ENCODE measurements at regions not wholly inside any gene's neighbourhood (a gene's known extent, or its start where the extent isn't known, plus 50 kb on each side); places are given as distances from the start of the nearest gene placed in this dataset.
A peak's percentile ranks its signal among the peaks of the same experiment; 100 is the strongest.
"Not testable (repeated sequence)": the region's sequence is repeated elsewhere in the genome, so short reads cannot be mapped to it uniquely, and the experiment has no call there.

- peaks cover 4% of the 10 kb centered on the region for H3K36me3 Mint-ChIP-seq
- H3K9me3 Mint-ChIP-seq (ENCODE audit: low read depth) = peaks cover 4% of the 10 kb centered on the region
- no peak overlapping the region for H3K4me3 Mint-ChIP-seq
- H3K27ac Mint-ChIP-seq = no peak overlapping the region
- peaks cover 1% of the 10 kb centered on the region for H3K27me3 Mint-ChIP-seq
- no peaks in the 10 kb centered on the region for H3K4me1 Mint-ChIP-seq (ENCODE audit: low read depth)
Observed at GRCh38 chr9:109986521-109986991, 206.6 kb downstream of the PALM2AKAP2 start.

- Mint-ChIP-seq H3K9me3 (ENCODE audit: low read depth) (no peaks in the 10 kb centered on the region), H3K27me3 (no peaks in the 10 kb centered on the region), H3K4me1 (ENCODE audit: low read depth) (no peaks in the 10 kb centered on the region), H3K36me3 (peaks cover 6% of the 10 kb centered on the region), H3K27ac (no peak overlapping the region), H3K4me3 (no peak overlapping the region)
Observed at GRCh38 chr9:109989296-109989695, 209.3 kb downstream of the PALM2AKAP2 start.

DNA sequence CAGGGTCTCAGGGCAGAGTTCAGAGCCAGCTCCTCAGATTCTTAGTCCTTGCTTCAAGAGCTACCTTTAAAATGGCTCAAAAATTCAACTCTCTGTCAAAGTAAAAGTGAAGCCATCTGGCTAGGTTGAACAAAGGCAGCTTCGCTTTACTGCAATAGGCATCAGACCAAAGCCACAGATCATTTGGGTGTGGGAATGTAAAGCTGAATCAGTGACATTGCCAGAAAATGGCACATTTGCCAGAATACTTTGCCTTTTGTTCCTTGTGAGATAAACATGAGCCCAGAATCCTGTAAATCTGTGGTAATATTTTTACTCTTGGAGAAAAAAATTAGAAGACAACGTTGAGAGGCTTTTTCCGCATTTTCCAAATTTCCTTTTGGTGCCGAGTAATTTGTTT is 210.5 kb downstream of the PALM2AKAP2 start:
- Mint-ChIP-seq H3K9me3 (ENCODE audit: low read depth) (no peaks in the 10 kb centered on the region), H3K4me3 (no peak overlapping the region), H3K36me3 (peaks cover 6% of the 10 kb centered on the region), H3K27me3 (no peaks in the 10 kb centered on the region), H3K4me1 (ENCODE audit: low read depth) (no peaks in the 10 kb centered on the region), H3K27ac (no peak overlapping the region)

DNA sequence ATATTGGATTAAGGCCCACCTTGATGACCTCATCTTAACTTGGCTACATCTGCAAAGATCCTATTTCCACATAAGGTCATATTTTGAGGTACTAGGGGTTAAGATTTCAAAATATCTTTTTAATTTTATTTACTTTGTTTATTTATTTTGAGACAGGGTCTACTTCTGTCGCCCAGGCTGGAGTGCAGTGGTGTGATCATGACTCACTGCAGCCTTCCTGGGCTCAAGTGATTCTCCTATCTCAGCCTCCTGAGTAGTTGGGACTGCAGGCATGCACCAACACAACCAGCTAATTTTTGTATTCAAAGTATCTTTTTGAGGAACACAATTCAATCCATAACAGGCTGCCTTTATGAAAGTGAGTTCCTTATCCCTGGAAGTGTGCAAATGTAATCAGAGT is 212.3 kb downstream of the PALM2AKAP2 start:
- peaks cover 6% of the 10 kb centered on the region for H3K36me3 Mint-ChIP-seq
- no peaks in the 10 kb centered on the region for H3K4me1 Mint-ChIP-seq (ENCODE audit: low read depth)
- H3K9me3 Mint-ChIP-seq (ENCODE audit: low read depth) = no peaks in the 10 kb centered on the region

GRCh38 chr9:109993250-109993978 is 213.4 kb downstream of the PALM2AKAP2 start:
- H3K27ac Mint-ChIP-seq = no peak overlapping the region
- peaks cover 2% of the 10 kb centered on the region for H3K36me3 Mint-ChIP-seq
- no peaks in the 10 kb centered on the region for H3K4me1 Mint-ChIP-seq (ENCODE audit: low read depth)
- H3K27me3 Mint-ChIP-seq = no peaks in the 10 kb centered on the region
- H3K4me3 Mint-ChIP-seq = no peak overlapping the region
- H3K9me3 Mint-ChIP-seq (ENCODE audit: low read depth) = no peaks in the 10 kb centered on the region

More for the DNA sequence above, 212.3 kb downstream of the PALM2AKAP2 start:
- Mint-ChIP-seq H3K4me3 (no peak overlapping the region), H3K27me3 (no peaks in the 10 kb centered on the region), H3K27ac (no peak overlapping the region)

DNA sequence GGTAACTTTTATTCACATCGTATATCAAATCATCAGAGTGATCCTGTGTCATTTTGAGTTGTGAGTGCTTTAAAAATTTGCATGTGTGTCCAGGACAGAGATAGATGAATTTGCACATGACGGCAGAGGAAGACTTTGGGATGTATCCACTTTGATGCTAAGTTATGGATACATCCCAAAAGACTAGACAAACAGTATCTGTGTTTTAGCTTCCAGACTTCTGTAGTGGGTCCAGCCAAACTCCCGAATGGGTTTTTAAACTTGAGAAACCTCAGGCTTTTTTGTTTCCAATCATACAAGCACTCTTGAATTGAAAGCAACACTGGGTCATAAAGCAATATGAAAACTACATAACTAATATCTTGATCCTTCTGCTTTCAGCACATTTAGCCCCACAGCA is 213.8 kb downstream of the C9orf152 start:
- H3K9me3 Mint-ChIP-seq (ENCODE audit: low read depth) = no peaks in the 10 kb centered on the region
- no peaks in the 10 kb centered on the region for H3K27me3 Mint-ChIP-seq
- no peak overlapping the region for H3K27ac Mint-ChIP-seq
- no peaks in the 10 kb centered on the region for H3K4me1 Mint-ChIP-seq (ENCODE audit: low read depth)
- peaks cover 2% of the 10 kb centered on the region for H3K36me3 Mint-ChIP-seq
- H3K4me3 Mint-ChIP-seq = no peak overlapping the region

DNA sequence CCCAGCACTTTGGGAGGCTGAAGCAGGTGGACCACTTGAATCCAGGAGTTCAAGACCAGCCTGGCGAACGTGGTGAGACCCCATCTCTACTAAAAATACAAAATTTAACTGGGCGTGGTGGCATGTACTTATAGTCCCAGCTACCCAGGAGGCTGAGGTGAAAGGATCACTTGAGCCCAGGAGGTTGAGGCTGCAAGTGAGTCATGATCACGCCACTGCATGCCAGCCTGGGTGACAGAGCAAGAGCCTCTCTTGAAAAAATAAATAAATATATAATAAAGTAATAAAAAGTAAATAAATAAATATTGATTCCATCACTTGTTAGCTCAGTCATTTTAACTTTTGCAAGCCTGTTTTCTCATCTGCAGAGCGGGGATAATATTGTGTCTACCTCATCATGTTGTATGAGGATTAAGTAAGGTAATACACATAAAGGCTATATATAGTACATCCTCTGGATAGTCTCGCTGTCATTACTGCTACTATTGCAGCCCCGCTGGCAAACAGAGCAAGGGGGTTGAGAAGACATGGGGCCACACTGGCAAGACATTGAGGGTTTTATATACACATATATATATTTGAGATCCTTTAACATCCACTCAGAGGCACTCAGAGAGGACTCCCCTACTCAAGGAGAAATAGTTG is 210.9 kb downstream of the C9orf152 start:
- H3K27ac Mint-ChIP-seq = no peak overlapping the region
- no peaks in the 10 kb centered on the region for H3K27me3 Mint-ChIP-seq
- H3K9me3 Mint-ChIP-seq (ENCODE audit: low read depth) = no peaks in the 10 kb centered on the region
- H3K4me1 Mint-ChIP-seq (ENCODE audit: low read depth) = no peaks in the 10 kb centered on the region
- no peak overlapping the region for H3K4me3 Mint-ChIP-seq
- peaks cover 2% of the 10 kb centered on the region for H3K36me3 Mint-ChIP-seq

- H3K9me3 Mint-ChIP-seq (ENCODE audit: low read depth) = no peaks in the 10 kb centered on the region
- H3K36me3 Mint-ChIP-seq = peaks cover 2% of the 10 kb centered on the region
- no peaks in the 10 kb centered on the region for H3K4me1 Mint-ChIP-seq (ENCODE audit: low read depth)
- no peak overlapping the region for H3K4me3 Mint-ChIP-seq
- H3K27ac Mint-ChIP-seq = no peak overlapping the region
- no peaks in the 10 kb centered on the region for H3K27me3 Mint-ChIP-seq
Observed at GRCh38 chr9:109997682-109998081, 210.3 kb downstream of the C9orf152 start.

DNA sequence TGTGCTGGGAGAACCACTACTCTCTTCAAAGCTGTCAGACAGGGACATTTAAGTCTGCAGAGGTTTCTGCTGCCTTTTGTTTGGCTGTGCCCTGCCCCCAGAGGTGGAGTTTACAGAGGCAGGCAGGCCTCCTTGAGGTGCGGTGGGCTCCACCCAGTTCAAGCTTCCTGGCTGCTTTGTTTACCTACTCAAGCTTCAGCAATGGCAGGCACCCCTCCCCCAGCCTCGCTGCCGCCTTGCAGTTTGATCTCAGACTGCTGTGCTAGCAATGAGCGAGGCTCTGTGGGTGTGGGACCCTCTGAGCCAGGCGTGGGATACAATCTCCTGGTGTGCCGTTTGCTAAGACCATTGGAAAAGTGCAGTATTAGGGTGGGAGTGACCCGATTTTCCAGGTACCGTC is 202.4 kb downstream of the C9orf152 start:
- Mint-ChIP-seq H3K4me1 (ENCODE audit: low read depth) (peaks cover 19% of the 10 kb centered on the region), H3K4me3 (peak overlapping the region; percentile 33)
- H3K9me3 Mint-ChIP-seq (ENCODE audit: low read depth); H3K36me3 Mint-ChIP-seq; H3K27ac Mint-ChIP-seq; H3K27me3 Mint-ChIP-seq: not testable (repeated sequence)

DNA sequence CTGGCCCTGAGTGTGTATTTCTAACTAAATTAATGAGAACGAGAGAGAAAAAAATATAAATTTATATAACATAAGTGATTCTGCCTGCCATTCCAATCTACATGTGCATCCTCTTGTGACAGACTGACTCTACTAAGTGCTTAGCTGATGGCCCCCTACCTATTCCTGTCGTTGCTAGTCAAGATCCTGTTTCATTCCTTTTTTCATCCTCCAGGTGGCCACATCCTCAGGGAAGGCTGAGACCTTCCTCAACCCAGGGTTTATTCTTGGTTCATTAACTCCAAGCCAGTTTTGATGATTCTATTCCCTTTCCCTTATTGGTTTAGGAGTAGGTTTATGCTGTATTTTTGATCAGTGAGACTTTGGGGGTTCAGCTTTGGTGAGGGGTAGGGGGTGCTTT is 201.3 kb downstream of the C9orf152 start:
- peaks cover 7% of the 10 kb centered on the region for H3K9me3 Mint-ChIP-seq (ENCODE audit: low read depth)
- H3K4me1 Mint-ChIP-seq (ENCODE audit: low read depth) = peaks cover 19% of the 10 kb centered on the region
- no peak overlapping the region for H3K27ac Mint-ChIP-seq
- no peak overlapping the region for H3K4me3 Mint-ChIP-seq
- no peaks in the 10 kb centered on the region for H3K27me3 Mint-ChIP-seq
- H3K36me3 Mint-ChIP-seq = peaks cover 5% of the 10 kb centered on the region

GRCh38 chr9:110007477-110008270 is 200.3 kb downstream of the C9orf152 start:
- Mint-ChIP-seq H3K27me3 (no peaks in the 10 kb centered on the region), H3K27ac (no peak overlapping the region), H3K36me3 (peaks cover 5% of the 10 kb centered on the region), H3K9me3 (ENCODE audit: low read depth) (peaks cover 7% of the 10 kb centered on the region), H3K4me1 (ENCODE audit: low read depth) (peaks cover 19% of the 10 kb centered on the region), H3K4me3 (no peak overlapping the region)

DNA sequence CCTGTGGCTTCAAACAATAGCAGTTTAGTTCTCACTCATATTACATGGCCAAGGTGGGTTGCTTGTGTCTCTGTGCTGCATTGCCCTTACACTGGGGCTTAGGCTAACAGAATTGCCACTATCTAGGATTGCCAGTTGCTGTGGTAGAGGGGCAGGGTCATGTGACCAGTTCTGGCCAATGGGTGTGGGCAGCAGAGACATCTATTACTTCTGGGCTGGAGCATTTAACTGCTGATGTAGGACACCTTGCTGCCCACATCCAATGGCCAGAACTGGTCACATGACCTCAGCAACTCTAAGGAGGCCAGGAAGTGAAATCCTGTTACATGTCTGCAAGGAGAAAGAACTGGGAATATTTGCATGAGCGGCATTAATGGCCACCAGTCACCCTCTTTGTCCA is 199.3 kb downstream of the C9orf152 start:
- Mint-ChIP-seq H3K4me1 (ENCODE audit: low read depth) (peaks cover 19% of the 10 kb centered on the region), H3K9me3 (ENCODE audit: low read depth) (peaks cover 7% of the 10 kb centered on the region), H3K36me3 (peaks cover 2% of the 10 kb centered on the region), H3K27ac (no peak overlapping the region), H3K27me3 (no peaks in the 10 kb centered on the region), H3K4me3 (no peak overlapping the region)

DNA sequence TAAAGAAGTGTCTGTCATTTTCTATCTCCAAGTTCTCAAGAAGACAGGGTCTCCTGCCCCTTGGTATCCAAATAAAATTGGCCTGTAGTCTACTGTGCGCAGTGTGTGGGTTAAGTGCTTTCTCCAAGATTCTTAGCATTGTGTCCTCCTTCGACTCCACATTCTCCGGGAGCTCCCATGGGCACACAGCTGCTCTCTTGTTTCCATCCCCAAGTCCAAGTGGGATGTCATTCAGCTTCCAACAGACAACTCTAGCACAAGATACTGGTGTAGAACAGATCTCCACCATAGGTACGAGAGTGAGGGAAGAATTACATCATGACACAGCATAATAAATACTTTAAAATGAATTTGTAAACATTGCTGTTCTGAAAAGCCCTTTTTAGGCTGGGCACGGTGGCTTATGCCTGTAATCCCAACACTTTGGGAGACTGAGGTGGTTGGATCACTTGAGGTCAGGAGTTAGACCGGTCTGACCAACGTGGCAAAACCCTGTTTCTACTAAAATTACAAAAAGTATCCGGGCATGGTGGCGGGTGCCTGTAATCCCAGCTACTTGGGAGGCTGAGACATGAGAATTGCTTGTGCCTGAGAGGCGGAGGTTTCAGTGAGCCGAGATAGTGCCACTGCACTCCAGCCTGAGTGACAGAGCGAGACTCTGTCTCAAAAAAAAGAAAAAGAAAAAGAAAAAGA is 196.2 kb downstream of the C9orf152 start:
- H3K4me1 Mint-ChIP-seq (ENCODE audit: low read depth) = peaks cover 1% of the 10 kb centered on the region
- no peak overlapping the region for H3K4me3 Mint-ChIP-seq
- no peak overlapping the region for H3K27ac Mint-ChIP-seq
- peaks cover 7% of the 10 kb centered on the region for H3K9me3 Mint-ChIP-seq (ENCODE audit: low read depth)
- no peaks in the 10 kb centered on the region for H3K27me3 Mint-ChIP-seq
- H3K36me3 Mint-ChIP-seq = peaks cover under 1% of the 10 kb centered on the region

GRCh38 chr9:110013064-110013463 is 194.9 kb downstream of the C9orf152 start:
- Mint-ChIP-seq H3K27ac (no peak overlapping the region), H3K36me3 (no peaks in the 10 kb centered on the region), H3K4me1 (ENCODE audit: low read depth) (no peaks in the 10 kb centered on the region), H3K9me3 (ENCODE audit: low read depth) (no peaks in the 10 kb centered on the region), H3K4me3 (no peak overlapping the region), H3K27me3 (no peaks in the 10 kb centered on the region)

DNA sequence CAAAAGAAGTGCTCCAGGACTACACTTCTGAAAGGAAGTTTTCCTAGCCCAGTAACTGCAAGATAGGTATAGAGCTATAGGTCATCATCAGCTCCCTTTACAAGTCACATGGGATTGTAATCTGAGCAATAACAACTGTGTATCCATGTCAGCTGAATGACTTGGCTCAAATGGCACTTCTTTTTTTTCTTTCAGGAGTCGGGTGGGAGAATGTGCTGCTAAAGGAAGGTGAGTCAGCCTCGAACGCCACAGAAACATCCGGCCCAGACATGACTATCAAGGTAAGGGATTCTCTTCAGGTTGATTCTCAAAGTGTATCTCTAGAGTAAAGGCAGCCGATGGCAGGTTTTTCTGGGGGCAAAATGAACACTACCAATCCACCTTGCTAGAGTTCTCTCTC is 192.2 kb downstream of the C9orf152 start:
- Mint-ChIP-seq H3K4me1 (ENCODE audit: low read depth) (no peaks in the 10 kb centered on the region), H3K36me3 (no peaks in the 10 kb centered on the region), H3K9me3 (ENCODE audit: low read depth) (no peaks in the 10 kb centered on the region), H3K27me3 (no peaks in the 10 kb centered on the region), H3K27ac (no peak overlapping the region), H3K4me3 (no peak overlapping the region)
